Activated CD8-positive, alpha-beta memory T cell treated with anti-CD3 and anti-CD28 coated beads, Interleukin-2, amount 10 ng/mL, durations not matched to agents 7 days and 5 days (primary cell): ENCODE measurements at regions not wholly inside any gene's neighbourhood (a gene's known extent, or its start where the extent isn't known, plus 50 kb on each side); places are given as distances from the start of the nearest gene placed in this dataset.
"Not testable (repeated sequence)": the region's sequence is repeated elsewhere in the genome, so short reads cannot be mapped to it uniquely, and the experiment has no call there.

Experiments used
- ATAC-seq: fragments of 150-1000 bp; cut with Tn5 transposase; one replicate; pipeline ENCODE4 v1.10.0; 2021; ENCODE audit warnings: moderate library complexity
- CTCF ChIA-PET: fragments of 350-600 bp; sonication (Branson Sonifier 250); formaldehyde crosslinking; loops from one replicate; lab custom pipeline; 2021; ENCODE audit warnings: antibody characterized with exemption; lab: Charles Lee
- DNase-seq: peaks from one replicate; pipeline ENCODE4 v3.0.0-alpha.2; 2020
- H3K27ac Mint-ChIP-seq: one replicate; pipeline ENCODE4 v1.8.0; 2021; ENCODE audit warnings: mild to moderate bottlenecking, mixed read lengths
- H3K27me3 Mint-ChIP-seq: one replicate; pipeline ENCODE4 v1.8.0; 2021; ENCODE audit warnings: mixed read lengths
- H3K36me3 Mint-ChIP-seq: one replicate; pipeline ENCODE4 v1.8.0; 2021; ENCODE audit warnings: mild to moderate bottlenecking, mixed read lengths
- H3K4me1 Mint-ChIP-seq: one replicate; pipeline ENCODE4 v1.8.0; 2021; ENCODE audit warnings: mixed read lengths
- H3K4me3 Mint-ChIP-seq: one replicate; pipeline ENCODE4 v1.8.0; 2021; ENCODE audit warnings: mild to moderate bottlenecking, moderate library complexity, mixed read lengths
- H3K9me3 Mint-ChIP-seq: one replicate; pipeline ENCODE4 v1.8.0; 2022; ENCODE audit warnings: low read depth, mixed read lengths

- no peak overlapping the region for H3K27ac Mint-ChIP-seq
- CTCF ChIA-PET = no interaction called here
- H3K4me1 Mint-ChIP-seq = no peaks in the 10 kb centered on the region
- no peaks in the 10 kb centered on the region for H3K36me3 Mint-ChIP-seq
- DNase-seq = no peak
- no peak for ATAC-seq
- no peak overlapping the region for H3K4me3 Mint-ChIP-seq
- no peaks in the 10 kb centered on the region for H3K27me3 Mint-ChIP-seq
- no peaks in the 10 kb centered on the region for H3K9me3 Mint-ChIP-seq
Measured at GRCh38 chrX:125424536-125424935, 104.9 kb downstream of the TEX13C start.

GRCh38 chrX:125436855-125437254 lies 117.2 kb downstream of the TEX13C start:
- CTCF ChIA-PET = no interaction called here
- Mint-ChIP-seq H3K9me3 (no peaks in the 10 kb centered on the region), H3K27ac (no peak overlapping the region), H3K36me3 (no peaks in the 10 kb centered on the region), H3K4me1 (no peaks in the 10 kb centered on the region), H3K27me3 (no peaks in the 10 kb centered on the region), H3K4me3 (no peak overlapping the region)
- ATAC-seq (no peak), DNase-seq (no peak)

GRCh38 chrX:125439194-125439849 lies 119.7 kb downstream of the TEX13C start:
- ATAC-seq (no peak), DNase-seq (no peak)
- no peaks in the 10 kb centered on the region for H3K36me3 Mint-ChIP-seq
- no peaks in the 10 kb centered on the region for H3K9me3 Mint-ChIP-seq
- no peaks in the 10 kb centered on the region for H3K4me1 Mint-ChIP-seq
- H3K27me3 Mint-ChIP-seq = no peaks in the 10 kb centered on the region
- no peak overlapping the region for H3K27ac Mint-ChIP-seq
- CTCF ChIA-PET = no interaction called here
- H3K4me3 Mint-ChIP-seq = no peak overlapping the region

GRCh38 chrX:125444659-125445058 lies 125.0 kb downstream of the TEX13C start:
- Mint-ChIP-seq H3K4me1 (no peaks in the 10 kb centered on the region), H3K4me3 (no peak overlapping the region), H3K9me3 (no peaks in the 10 kb centered on the region), H3K36me3 (no peaks in the 10 kb centered on the region), H3K27me3 (no peaks in the 10 kb centered on the region), H3K27ac (no peak overlapping the region)
- ATAC-seq = no peak
- CTCF ChIA-PET = no interaction called here
- DNase-seq = no peak

- H3K36me3 Mint-ChIP-seq = no peaks in the 10 kb centered on the region
- H3K27me3 Mint-ChIP-seq = no peaks in the 10 kb centered on the region
- H3K4me1 Mint-ChIP-seq = no peaks in the 10 kb centered on the region
- CTCF ChIA-PET = no interaction called here
- no peak for DNase-seq
- H3K27ac Mint-ChIP-seq = no peak overlapping the region
- ATAC-seq = no peak
- H3K4me3 Mint-ChIP-seq = no peak overlapping the region
- no peaks in the 10 kb centered on the region for H3K9me3 Mint-ChIP-seq
Measured at GRCh38 chrX:125475482-125475881, 155.8 kb downstream of the TEX13C start.

GRCh38 chrX:125492439-125492838 lies 172.8 kb downstream of the TEX13C start:
- H3K9me3 Mint-ChIP-seq = no peaks in the 10 kb centered on the region
- CTCF ChIA-PET = interaction anchor here (0.6 kb wide), 1 partner anchor 22 kb away, joined by 3 read pairs; no protein-coding TSS in a partner anchor
- no peak overlapping the region for H3K27ac Mint-ChIP-seq
- no peak for ATAC-seq
- H3K36me3 Mint-ChIP-seq = no peaks in the 10 kb centered on the region
- no peaks in the 10 kb centered on the region for H3K4me1 Mint-ChIP-seq
- H3K27me3 Mint-ChIP-seq = no peaks in the 10 kb centered on the region
- DNase-seq = no peak
- no peak overlapping the region for H3K4me3 Mint-ChIP-seq

GRCh38 chrX:125493004-125493403 lies 173.3 kb downstream of the TEX13C start:
- H3K36me3 Mint-ChIP-seq, CTCF ChIA-PET, H3K4me1 Mint-ChIP-seq, ATAC-seq, H3K9me3 Mint-ChIP-seq, DNase-seq, H3K4me3 Mint-ChIP-seq, H3K27me3 Mint-ChIP-seq, H3K27ac Mint-ChIP-seq: not testable (repeated sequence)

- Mint-ChIP-seq H3K4me3 (no peak overlapping the region), H3K27me3 (no peaks in the 10 kb centered on the region), H3K27ac (no peak overlapping the region), H3K36me3 (no peaks in the 10 kb centered on the region), H3K4me1 (no peaks in the 10 kb centered on the region), H3K9me3 (no peaks in the 10 kb centered on the region)
- DNase-seq (no peak), ATAC-seq (no peak)
- CTCF ChIA-PET = no interaction called here
Measured at GRCh38 chrX:125497667-125498066, 178.0 kb downstream of the TEX13C start.

- CTCF ChIA-PET = no interaction called here
- Mint-ChIP-seq H3K36me3 (no peaks in the 10 kb centered on the region), H3K27ac (no peak overlapping the region), H3K4me1 (no peaks in the 10 kb centered on the region), H3K4me3 (no peak overlapping the region), H3K27me3 (no peaks in the 10 kb centered on the region), H3K9me3 (no peaks in the 10 kb centered on the region)
- no peak for DNase-seq
- no peak for ATAC-seq
Measured at GRCh38 chrX:125503769-125504168, 184.1 kb downstream of the TEX13C start.

GRCh38 chrX:125505207-125505606 lies 185.5 kb downstream of the TEX13C start:
- CTCF ChIA-PET = no interaction called here
- H3K4me1 Mint-ChIP-seq = no peaks in the 10 kb centered on the region
- DNase-seq (no peak), ATAC-seq (no peak)
- H3K36me3 Mint-ChIP-seq = no peaks in the 10 kb centered on the region
- no peaks in the 10 kb centered on the region for H3K9me3 Mint-ChIP-seq
- H3K27ac Mint-ChIP-seq = no peak overlapping the region
- no peak overlapping the region for H3K4me3 Mint-ChIP-seq
- no peaks in the 10 kb centered on the region for H3K27me3 Mint-ChIP-seq

- no peaks in the 10 kb centered on the region for H3K27me3 Mint-ChIP-seq
- CTCF ChIA-PET = no interaction called here
Measured at GRCh38 chrX:125507119-125507518, 187.4 kb downstream of the TEX13C start.

GRCh38 chrX:125520029-125520428 lies 200.4 kb downstream of the TEX13C start:
- Mint-ChIP-seq H3K27me3 (no peaks in the 10 kb centered on the region), H3K27ac (no peak overlapping the region), H3K4me1 (no peaks in the 10 kb centered on the region), H3K36me3 (no peaks in the 10 kb centered on the region), H3K9me3 (no peaks in the 10 kb centered on the region), H3K4me3 (no peak overlapping the region)
- CTCF ChIA-PET = no interaction called here
- no peak for DNase-seq
- ATAC-seq = no peak

More at GRCh38 chrX:125507119-125507518, 187.4 kb downstream of the TEX13C start:
- Mint-ChIP-seq H3K4me1 (no peaks in the 10 kb centered on the region), H3K9me3 (no peaks in the 10 kb centered on the region), H3K36me3 (no peaks in the 10 kb centered on the region), H3K4me3 (no peak overlapping the region), H3K27ac (no peak overlapping the region)
- no peak for ATAC-seq
- no peak for DNase-seq

- no peaks in the 10 kb centered on the region for H3K4me1 Mint-ChIP-seq
- no peak overlapping the region for H3K4me3 Mint-ChIP-seq
- no peaks in the 10 kb centered on the region for H3K36me3 Mint-ChIP-seq
- H3K9me3 Mint-ChIP-seq = no peaks in the 10 kb centered on the region
- ATAC-seq (no peak), DNase-seq (no peak)
- CTCF ChIA-PET = no interaction called here
- H3K27ac Mint-ChIP-seq = no peak overlapping the region
- no peaks in the 10 kb centered on the region for H3K27me3 Mint-ChIP-seq
Measured at GRCh38 chrX:125522752-125523151, 203.1 kb downstream of the TEX13C start.

- Mint-ChIP-seq H3K4me3 (no peak overlapping the region), H3K27me3 (no peaks in the 10 kb centered on the region), H3K27ac (no peak overlapping the region), H3K4me1 (no peaks in the 10 kb centered on the region), H3K9me3 (no peaks in the 10 kb centered on the region), H3K36me3 (no peaks in the 10 kb centered on the region)
- DNase-seq (no peak), ATAC-seq (no peak)
- CTCF ChIA-PET = no interaction called here
Measured at GRCh38 chrX:125532411-125533089, 212.9 kb downstream of the TEX13C start.
